ENCODE measurements at regions not wholly inside any gene's neighbourhood (a gene's known extent, or its start where the extent isn't known, plus 50 kb on each side); places are given as distances from the start of the nearest gene placed in this dataset.

DNA sequence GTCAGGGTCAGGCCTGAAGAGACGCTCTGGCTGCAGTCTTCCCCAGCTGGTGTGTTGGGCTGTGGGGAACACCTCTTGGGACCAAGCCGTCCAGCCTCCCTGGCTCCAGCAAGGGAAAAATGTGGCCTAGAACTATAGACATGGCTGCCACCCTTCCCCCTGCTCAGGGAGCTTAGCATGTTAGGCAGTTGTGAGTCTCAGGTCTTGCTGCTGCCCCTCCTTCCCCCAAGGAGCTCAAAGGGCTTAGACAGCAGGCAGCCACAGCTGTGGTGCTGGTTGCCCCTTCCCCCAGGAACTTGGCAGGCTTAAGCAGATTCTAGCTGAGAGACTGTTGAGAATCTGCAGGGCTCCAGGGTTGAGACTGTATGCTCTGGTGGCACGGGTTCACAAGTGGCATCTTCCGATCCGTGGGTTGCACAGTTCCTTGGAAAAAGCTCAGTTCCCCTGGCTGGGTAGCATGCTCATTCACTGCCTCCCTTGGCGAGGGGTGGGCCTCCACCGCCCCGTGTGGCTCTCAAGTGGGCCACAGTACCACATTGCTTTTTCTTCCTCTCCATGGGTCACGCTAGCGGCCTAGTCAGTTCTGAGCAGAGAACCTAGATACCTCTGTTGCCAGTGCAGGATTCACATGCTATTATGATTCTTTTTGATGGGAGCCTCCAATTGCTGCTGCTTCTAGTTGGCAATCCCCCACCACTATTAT, 1258.6 kb downstream of the OLFM4 start:
- no peak overlapping the region for H3K27ac ChIP-seq (ENCODE audit: low read length in 2 of 2)
- Mint-ChIP-seq H3K4me1 (no peaks in the 10 kb centered on the region), H3K27ac (no peak overlapping the region), H3K9me3 (ENCODE audit: insufficient read depth) (peaks cover 10% of the 10 kb centered on the region), H3K4me3 (no peak overlapping the region), H3K27me3 (no peaks in the 10 kb centered on the region)
- TF ChIP-seq EZH2 (IDR thresholded peaks at IDR 0.05; ENCODE audit: borderline replicate concordance, insufficient read depth, low read depth, low read length, poor library complexity, severe bottlenecking): no peak
- TF ChIP-seq, protein P1, sequence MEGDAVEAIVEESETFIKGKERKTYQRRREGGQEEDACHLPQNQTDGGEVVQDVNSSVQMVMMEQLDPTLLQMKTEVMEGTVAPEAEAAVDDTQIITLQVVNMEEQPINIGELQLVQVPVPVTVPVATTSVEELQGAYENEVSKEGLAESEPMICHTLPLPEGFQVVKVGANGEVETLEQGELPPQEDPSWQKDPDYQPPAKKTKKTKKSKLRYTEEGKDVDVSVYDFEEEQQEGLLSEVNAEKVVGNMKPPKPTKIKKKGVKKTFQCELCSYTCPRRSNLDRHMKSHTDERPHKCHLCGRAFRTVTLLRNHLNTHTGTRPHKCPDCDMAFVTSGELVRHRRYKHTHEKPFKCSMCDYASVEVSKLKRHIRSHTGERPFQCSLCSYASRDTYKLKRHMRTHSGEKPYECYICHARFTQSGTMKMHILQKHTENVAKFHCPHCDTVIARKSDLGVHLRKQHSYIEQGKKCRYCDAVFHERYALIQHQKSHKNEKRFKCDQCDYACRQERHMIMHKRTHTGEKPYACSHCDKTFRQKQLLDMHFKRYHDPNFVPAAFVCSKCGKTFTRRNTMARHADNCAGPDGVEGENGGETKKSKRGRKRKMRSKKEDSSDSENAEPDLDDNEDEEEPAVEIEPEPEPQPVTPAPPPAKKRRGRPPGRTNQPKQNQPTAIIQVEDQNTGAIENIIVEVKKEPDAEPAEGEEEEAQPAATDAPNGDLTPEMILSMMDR (IDR thresholded peaks at IDR 0.05): no peak
- H3K4me1 ChIP-seq (ENCODE audit: control insufficient read depth in 2 of 2, insufficient read depth in 2 of 2, low read length in 2 of 2): no peaks in the 10 kb centered on the region
- peaks cover 0 to 15% (median 2%) of the 10 kb centered on the region in 3 donors for H3K9me3 ChIP-seq (ENCODE audit: control extremely low read depth in 1 of 3, control insufficient read depth in 2 of 3, insufficient read depth in 1 of 3, low read length in 2 of 3)
- ChIA-PET CTCF (no interaction called here), POLR2A (no interaction called here)
- H3K36me3 ChIP-seq (replicated peaks in 1 of 2; ENCODE audit: control extremely low read depth in 1 of 2, control insufficient read depth in 1 of 2, extremely low read depth in 1 of 2, insufficient read depth in 2 of 2, low read length in 1 of 2): no peaks in the 10 kb centered on the region
- H3K79me2 ChIP-seq (ENCODE audit: control insufficient read depth, insufficient read depth, low read length): no peaks in the 10 kb centered on the region
- H3K4me3 ChIP-seq (ENCODE audit: control extremely low read depth in 1 of 5, extremely low read depth in 1 of 5, insufficient read depth in 1 of 5, low read depth in 2 of 5, low read length in 4 of 5): no peak overlapping the region
- no peak for ATAC-seq (ENCODE audit: low read depth)
- WGBS (ENCODE audit: insufficient coverage): 95% methylated on average over 8 of the region's 10 CpGs
- H2AFZ ChIP-seq (ENCODE audit: insufficient read depth, low read depth, low read length, poor library complexity, severe bottlenecking): no peak overlapping the region
- intact Hi-C loops (cut with micrococcal nuclease): no loop called here
- H3K9ac ChIP-seq (ENCODE audit: low read length): no peak overlapping the region
- no peak for DNase-seq
- no peaks in the 10 kb centered on the region for H3K27me3 ChIP-seq (replicated peaks in 1 of 4; ENCODE audit: control extremely low read depth in 1 of 4, control insufficient read depth in 3 of 4, insufficient read depth in 4 of 4, low read length in 3 of 4)
- no peaks in the 10 kb centered on the region for H4K20me1 ChIP-seq (ENCODE audit: control insufficient read depth, insufficient read depth, low read length, poor library complexity, severe bottlenecking)
- H3K4me2 ChIP-seq (replicated peaks; ENCODE audit: low read depth, low read length, poor library complexity, severe bottlenecking): no peak overlapping the region

DNA sequence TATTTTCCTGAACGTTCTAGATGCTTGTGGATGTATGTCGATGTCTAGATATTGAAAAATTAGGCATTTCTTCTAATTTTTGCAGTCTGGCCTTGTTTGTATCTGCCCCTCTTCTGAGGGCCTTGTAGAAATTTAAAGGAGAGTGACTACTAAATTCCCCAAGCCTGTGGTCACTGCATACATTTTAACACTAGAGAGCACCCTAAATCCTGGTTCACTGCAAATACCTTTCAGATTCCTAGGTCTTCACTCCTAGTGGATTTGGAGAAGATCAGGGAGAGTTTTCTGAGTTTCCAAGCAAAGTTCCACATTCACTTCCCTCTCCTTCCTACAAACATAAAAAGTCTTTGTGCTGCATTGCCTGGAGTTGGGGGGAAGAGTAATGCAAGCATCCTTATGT, 1272.5 kb downstream of the OLFM4 start:
- peaks cover 6% of the 10 kb centered on the region for H3K9me3 Mint-ChIP-seq (ENCODE audit: insufficient read depth)

More for the DNA sequence above, 1272.5 kb downstream of the OLFM4 start:
- Histone ChIP-seq H3K4me1 (ENCODE audit: control insufficient read depth in 2 of 2, insufficient read depth in 2 of 2, low read length in 2 of 2) (no peaks in the 10 kb centered on the region), H3K79me2 (ENCODE audit: control insufficient read depth, insufficient read depth, low read length) (no peaks in the 10 kb centered on the region), H3K4me2 (replicated peaks; ENCODE audit: low read depth, low read length, poor library complexity, severe bottlenecking) (no peak overlapping the region), H3K9ac (ENCODE audit: low read length) (no peak overlapping the region), H3K27me3 (replicated peaks in 1 of 4; ENCODE audit: control extremely low read depth in 1 of 4, control insufficient read depth in 3 of 4, insufficient read depth in 4 of 4, low read length in 3 of 4) (no peaks in the 10 kb centered on the region), H3K27ac (ENCODE audit: low read length in 2 of 2) (no peak overlapping the region), H3K4me3 (ENCODE audit: control extremely low read depth in 1 of 5, extremely low read depth in 1 of 5, insufficient read depth in 1 of 5, low read depth in 2 of 5, low read length in 4 of 5) (no peak overlapping the region), H3K9me3 (ENCODE audit: control extremely low read depth in 1 of 3, control insufficient read depth in 2 of 3, insufficient read depth in 1 of 3, low read length in 2 of 3) (peaks cover 0 to 9% (median 0%) of the 10 kb centered on the region in 3 donors), H2AFZ (ENCODE audit: insufficient read depth, low read depth, low read length, poor library complexity, severe bottlenecking) (no peak overlapping the region), H4K20me1 (ENCODE audit: control insufficient read depth, insufficient read depth, low read length, poor library complexity, severe bottlenecking) (no peaks in the 10 kb centered on the region), H3K36me3 (replicated peaks in 1 of 2; ENCODE audit: control extremely low read depth in 1 of 2, control insufficient read depth in 1 of 2, extremely low read depth in 1 of 2, insufficient read depth in 2 of 2, low read length in 1 of 2) (no peaks in the 10 kb centered on the region)
- TF ChIP-seq EZH2 (IDR thresholded peaks at IDR 0.05; ENCODE audit: borderline replicate concordance, insufficient read depth, low read depth, low read length, poor library complexity, severe bottlenecking): no peak
- Mint-ChIP-seq H3K27ac (no peak overlapping the region), H3K4me1 (no peaks in the 10 kb centered on the region), H3K4me3 (no peak overlapping the region), H3K27me3 (no peaks in the 10 kb centered on the region)
- ATAC-seq (ENCODE audit: low read depth) (no peak), DNase-seq (no peak)
- POLR2A ChIA-PET: no interaction called here
- intact Hi-C loops (cut with micrococcal nuclease): no loop called here
- CTCF ChIA-PET: no interaction called here
- whole genome bisulfite sequencing (ENCODE audit: insufficient coverage): 90% methylated on average over 2 of the region's 2 CpGs

All from B cell (primary cell).